Liver (tissue), 3 donors: ENCODE measurements at regions not wholly inside any gene's neighbourhood (a gene's known extent, or its start where the extent isn't known, plus 50 kb on each side); places are given as distances from the start of the nearest gene placed in this dataset.

Source experiments
- CTCF ChIP-seq: fragments of 150-350 bp; IDR thresholded peaks from 2 replicates; pipeline ENCODE4 v1.5.1; 2017; ENCODE audit warnings: improper control_type of control experiment, low read depth, low read length; ENCODE audit not compliant: missing input control
- GABPA ChIP-seq, 2 donors: IDR thresholded peaks in 1 of 2; conservative IDR thresholded peaks in 1 of 2; 2 replicates each; pipeline ENCODE4 v1.6.1; 2016; ENCODE audit warnings: antibody characterized with exemption in 2 of 2, mild to moderate bottlenecking in 1 of 2, moderate library complexity in 1 of 2
- RAD21 ChIP-seq, 2 donors: IDR thresholded peaks; 2 replicates each; pipeline ENCODE4 v1.6.1; 2016; ENCODE audit warnings: antibody characterized with exemption in 2 of 2, mild to moderate bottlenecking in 2 of 2
- SP1 ChIP-seq: IDR thresholded peaks from 2 replicates; pipeline ENCODE4 v1.6.1; 2018; ENCODE audit warnings: antibody characterized with exemption, mild to moderate bottlenecking
- TF ChIP-seq, protein P1 (sequence below): IDR thresholded peaks from 2 replicates; pipeline ENCODE4 v1.6.1; 2016; ENCODE audit warnings: antibody characterized with exemption
- donor health status: healthy.
- donor health status: healthy.

DNA sequence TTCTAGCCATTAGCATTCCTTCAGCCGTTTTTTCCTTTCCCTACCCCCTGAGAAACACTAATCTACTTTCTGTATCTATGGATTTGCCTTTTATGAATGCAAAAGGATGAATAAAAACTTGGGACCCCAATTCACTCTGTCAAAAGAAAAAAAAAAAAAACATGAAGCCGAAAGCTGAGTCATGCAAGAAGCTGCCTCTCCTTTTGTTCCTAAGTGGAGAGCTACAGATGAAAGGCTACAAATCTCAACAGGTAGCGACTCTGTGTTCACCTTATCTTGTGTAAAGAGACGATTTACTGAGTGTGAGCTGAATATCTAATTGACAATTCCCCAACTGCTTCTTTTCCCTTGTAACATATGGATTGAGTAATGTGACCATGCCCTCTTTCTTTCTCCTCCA, 1072.8 kb downstream of the UQCRFS1 start:
- TF ChIP-seq CTCF, result no peak
- TF ChIP-seq, protein P1, sequence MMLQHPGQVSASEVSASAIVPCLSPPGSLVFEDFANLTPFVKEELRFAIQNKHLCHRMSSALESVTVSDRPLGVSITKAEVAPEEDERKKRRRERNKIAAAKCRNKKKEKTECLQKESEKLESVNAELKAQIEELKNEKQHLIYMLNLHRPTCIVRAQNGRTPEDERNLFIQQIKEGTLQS, result no peak
- TF ChIP-seq GABPA (IDR thresholded peaks at IDR 0.05 in 1 of 2, conservative IDR thresholded peaks at IDR 0.05 in 1 of 2), result no peak
- no peak for TF ChIP-seq RAD21 (IDR thresholded peaks at IDR 0.05)
- TF ChIP-seq SP1, result no peak
